Thyroid gland (tissue), 4 donors: ENCODE measurements at regions not wholly inside any gene's neighbourhood (a gene's known extent, or its start where the extent isn't known, plus 50 kb on each side); places are given as distances from the start of the nearest gene placed in this dataset.

ENCODE experiments used
- CTCF ChIP-seq, 6 experiments: fragments of 200-600 bp in 3 of 6; fragments of 450-650 bp in 3 of 6; sonication (generic) in 3 of 6; IDR thresholded peaks; one replicate each; pipeline ENCODE4 v1.5.1; 2016 to 2019; ENCODE audit warnings: antibody characterized with exemption in 6 of 6, mild to moderate bottlenecking in 2 of 6, inconsistent platforms in 1 of 6, moderate library complexity in 1 of 6
- POLR2A ChIP-seq, 2 donors: fragments of 450-650 bp; IDR thresholded peaks; one replicate each; pipeline ENCODE4 v1.6.1; 2017; ENCODE audit warnings: antibody characterized with exemption in 2 of 2, mild to moderate bottlenecking in 2 of 2, moderate library complexity in 1 of 2

GRCh38 chr11:91178366-91178765 is 955.5 kb upstream of the CHORDC1 start:
- no peak for TF ChIP-seq CTCF (IDR thresholded peaks at IDR 0.05)
- TF ChIP-seq POLR2A (IDR thresholded peaks at IDR 0.05) = no peak
